ENCODE measurements at regions not wholly inside any gene's neighbourhood (a gene's known extent, or its start where the extent isn't known, plus 50 kb on each side); places are given as distances from the start of the nearest gene placed in this dataset.

- DNase-seq (ENCODE audit: low read depth in 3 of 3, low spot score in 1 of 3) = no peak
Observed at GRCh38 chr6:43910638-43911353, 140.8 kb downstream of the VEGFA start.

GRCh38 chr6:43910149-43910637 is 140.2 kb downstream of the VEGFA start:
- no peak for DNase-seq (ENCODE audit: low read depth in 3 of 3, low spot score in 1 of 3)

- DNase-seq (ENCODE audit: low read depth in 3 of 3, low spot score in 1 of 3) = no peak
Observed at GRCh38 chr6:43909474-43910148, 139.6 kb downstream of the VEGFA start.

- DNase-seq (ENCODE audit: low read depth in 3 of 3, low spot score in 1 of 3) = no peak
Observed at GRCh38 chr6:43907789-43908472, 137.9 kb downstream of the VEGFA start.

- no peak for DNase-seq (ENCODE audit: low read depth in 3 of 3, low spot score in 1 of 3)
Observed at GRCh38 chr6:43907312-43907711, 137.3 kb downstream of the VEGFA start.

GRCh38 chr6:43904311-43905123 is 134.5 kb downstream of the VEGFA start:
- no peak for DNase-seq (ENCODE audit: low read depth in 3 of 3, low spot score in 1 of 3)

- DNase-seq (ENCODE audit: low read depth in 3 of 3, low spot score in 1 of 3) = no peak
Observed at GRCh38 chr6:43903739-43904290, 133.8 kb downstream of the VEGFA start.

GRCh38 chr6:43901733-43902230 is 131.8 kb downstream of the VEGFA start:
- no peak for DNase-seq (ENCODE audit: low read depth in 3 of 3, low spot score in 1 of 3)

GRCh38 chr6:43900916-43901732 is 131.1 kb downstream of the VEGFA start:
- no peak for DNase-seq (ENCODE audit: low read depth in 3 of 3, low spot score in 1 of 3)

GRCh38 chr6:43900560-43900915 is 130.5 kb downstream of the VEGFA start:
- no peak for DNase-seq (ENCODE audit: low read depth in 3 of 3, low spot score in 1 of 3)

- DNase-seq (ENCODE audit: low read depth in 3 of 3, low spot score in 1 of 3) = no peak
Observed at GRCh38 chr6:43899830-43900229, 129.8 kb downstream of the VEGFA start.

GRCh38 chr6:43898358-43899131 is 128.5 kb downstream of the VEGFA start:
- DNase-seq (ENCODE audit: low read depth in 3 of 3, low spot score in 1 of 3) = no peak

GRCh38 chr6:43897571-43898302 is 127.7 kb downstream of the VEGFA start:
- DNase-seq (ENCODE audit: low read depth in 3 of 3, low spot score in 1 of 3) = no peak

GRCh38 chr6:43896329-43897255 is 126.6 kb downstream of the VEGFA start:
- no peak for DNase-seq (ENCODE audit: low read depth in 3 of 3, low spot score in 1 of 3)

GRCh38 chr6:43895656-43896328 is 125.8 kb downstream of the VEGFA start:
- no peak for DNase-seq (ENCODE audit: low read depth in 3 of 3, low spot score in 1 of 3)

GRCh38 chr6:43893073-43893472 is 123.1 kb downstream of the VEGFA start:
- DNase-seq (ENCODE audit: low read depth in 3 of 3, low spot score in 1 of 3) = no peak

Data from stimulated activated CD4-positive, alpha-beta T cell treated with anti-CD3 and anti-CD28 coated beads, TNF-alpha, amount 100 ng/mL, for 1 hour (primary cell).